Neural crest cell (in vitro differentiated cells): ENCODE measurements at regions not wholly inside any gene's neighbourhood (a gene's known extent, or its start where the extent isn't known, plus 50 kb on each side); places are given as distances from the start of the nearest gene placed in this dataset.

ENCODE experiments used
- DNase-seq: peaks from one replicate; pipeline ENCODE4 v3.0.0; 2021; ENCODE audit warnings: low read depth, mixed read lengths, low spot score
- H3K27ac Mint-ChIP-seq: one replicate; pipeline ENCODE4 v1.8.0; 2021; ENCODE audit warnings: mild to moderate bottlenecking, mixed read lengths; ENCODE audit not compliant: unreplicated experiment
- H3K27me3 Mint-ChIP-seq: 2 replicates; pipeline ENCODE4 v1.8.0; 2021; ENCODE audit warnings: low read depth, mild to moderate bottlenecking, mixed read lengths
- H3K36me3 Mint-ChIP-seq: 2 replicates; pipeline ENCODE4 v1.8.0; 2021; ENCODE audit warnings: low read depth, mild to moderate bottlenecking, mixed read lengths
- H3K4me1 Mint-ChIP-seq: 2 replicates; pipeline ENCODE4 v1.8.0; 2021; ENCODE audit warnings: mixed read lengths
- H3K4me3 Mint-ChIP-seq: one replicate; pipeline ENCODE4 v1.8.0; 2021; ENCODE audit warnings: mild to moderate bottlenecking, mixed read lengths
- H3K9me3 Mint-ChIP-seq: 2 replicates; pipeline ENCODE4 v1.8.0; 2021; ENCODE audit warnings: mixed read lengths
- TF ChIP-seq, protein P1 (sequence below): fragments of 200-600 bp; sonication (generic); conservative IDR thresholded peaks from 2 replicates; pipeline ENCODE4 v1.5.0; 2021; ENCODE audit warnings: antibody characterized with exemption, mild to moderate bottlenecking

DNA sequence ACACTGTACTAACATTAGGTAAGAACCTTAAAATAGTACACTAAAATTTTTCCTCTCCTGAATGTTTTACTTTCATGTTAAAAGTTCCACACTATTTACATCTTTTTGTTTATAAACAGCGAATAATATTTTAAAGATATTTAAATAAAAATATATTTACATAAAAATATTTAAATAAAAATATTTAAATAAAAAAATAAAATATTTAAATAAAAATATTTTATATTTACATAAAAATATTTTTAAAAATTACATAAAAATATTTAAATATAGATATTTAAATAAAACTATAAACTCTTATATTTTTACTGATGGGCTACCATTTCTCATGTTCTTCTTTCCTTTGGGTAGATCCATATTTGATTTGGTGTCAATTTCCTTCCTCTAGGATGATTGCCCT lies 619.0 kb downstream of the ANKRD7 start:
- no peak overlapping the region for H3K4me3 Mint-ChIP-seq
- H3K36me3 Mint-ChIP-seq, result no peaks in the 10 kb centered on the region
- no peak for DNase-seq
- no peaks in the 10 kb centered on the region for H3K4me1 Mint-ChIP-seq
- no peak overlapping the region for H3K27ac Mint-ChIP-seq
- TF ChIP-seq, protein P1, sequence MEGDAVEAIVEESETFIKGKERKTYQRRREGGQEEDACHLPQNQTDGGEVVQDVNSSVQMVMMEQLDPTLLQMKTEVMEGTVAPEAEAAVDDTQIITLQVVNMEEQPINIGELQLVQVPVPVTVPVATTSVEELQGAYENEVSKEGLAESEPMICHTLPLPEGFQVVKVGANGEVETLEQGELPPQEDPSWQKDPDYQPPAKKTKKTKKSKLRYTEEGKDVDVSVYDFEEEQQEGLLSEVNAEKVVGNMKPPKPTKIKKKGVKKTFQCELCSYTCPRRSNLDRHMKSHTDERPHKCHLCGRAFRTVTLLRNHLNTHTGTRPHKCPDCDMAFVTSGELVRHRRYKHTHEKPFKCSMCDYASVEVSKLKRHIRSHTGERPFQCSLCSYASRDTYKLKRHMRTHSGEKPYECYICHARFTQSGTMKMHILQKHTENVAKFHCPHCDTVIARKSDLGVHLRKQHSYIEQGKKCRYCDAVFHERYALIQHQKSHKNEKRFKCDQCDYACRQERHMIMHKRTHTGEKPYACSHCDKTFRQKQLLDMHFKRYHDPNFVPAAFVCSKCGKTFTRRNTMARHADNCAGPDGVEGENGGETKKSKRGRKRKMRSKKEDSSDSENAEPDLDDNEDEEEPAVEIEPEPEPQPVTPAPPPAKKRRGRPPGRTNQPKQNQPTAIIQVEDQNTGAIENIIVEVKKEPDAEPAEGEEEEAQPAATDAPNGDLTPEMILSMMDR, result no peak
- no peaks in the 10 kb centered on the region for H3K27me3 Mint-ChIP-seq
- H3K9me3 Mint-ChIP-seq, result peaks cover 6% of the 10 kb centered on the region

DNA sequence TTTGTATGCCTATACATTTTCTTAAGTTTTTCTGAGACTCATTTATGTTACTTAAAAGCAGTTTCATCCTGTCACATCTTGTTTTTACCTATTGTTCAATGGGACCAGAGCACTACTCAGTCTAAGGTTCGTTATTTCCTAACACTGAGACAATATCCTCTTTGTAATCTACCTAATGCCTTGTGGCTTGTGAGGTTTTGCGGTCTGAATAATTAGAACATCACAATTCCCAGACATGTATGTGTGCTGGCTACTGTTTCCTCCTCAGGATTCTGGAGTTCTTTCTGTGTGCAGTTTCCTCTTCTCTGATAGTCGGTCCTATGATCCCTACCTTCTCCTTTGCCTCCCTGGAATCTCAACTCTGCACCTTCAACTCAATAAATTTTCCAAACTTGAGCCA lies 620.2 kb downstream of the ANKRD7 start:
- Mint-ChIP-seq H3K9me3 (peaks cover 4% of the 10 kb centered on the region), H3K4me1 (no peaks in the 10 kb centered on the region), H3K4me3 (no peak overlapping the region), H3K36me3 (no peaks in the 10 kb centered on the region), H3K27ac (no peak overlapping the region), H3K27me3 (no peaks in the 10 kb centered on the region)
- no peak for DNase-seq
- TF ChIP-seq, protein P1, result no peak

DNA sequence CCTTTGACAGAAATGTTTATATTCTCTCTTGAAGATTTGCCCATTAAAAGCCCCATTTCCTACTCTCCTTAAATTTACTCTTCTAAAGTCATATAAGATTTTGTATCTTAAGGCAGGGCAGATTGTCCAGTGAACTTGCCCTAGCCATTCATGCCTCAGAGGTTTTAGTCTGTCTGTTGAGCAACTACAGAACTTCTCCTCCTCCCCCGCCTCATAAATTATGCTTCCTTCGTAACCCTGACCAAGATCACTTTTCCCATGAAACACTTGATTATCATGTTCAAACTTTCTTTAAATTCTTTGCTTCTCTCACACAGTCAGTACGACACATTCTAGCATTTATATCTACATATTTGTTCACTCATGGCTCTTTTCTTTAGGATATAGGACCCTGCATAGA lies 621.3 kb downstream of the ANKRD7 start:
- Mint-ChIP-seq H3K4me1 (no peaks in the 10 kb centered on the region), H3K36me3 (no peaks in the 10 kb centered on the region), H3K4me3 (no peak overlapping the region), H3K27ac (no peak overlapping the region), H3K9me3 (no peaks in the 10 kb centered on the region), H3K27me3 (no peaks in the 10 kb centered on the region)
- TF ChIP-seq, protein P1, result no peak
- DNase-seq, result no peak

DNA sequence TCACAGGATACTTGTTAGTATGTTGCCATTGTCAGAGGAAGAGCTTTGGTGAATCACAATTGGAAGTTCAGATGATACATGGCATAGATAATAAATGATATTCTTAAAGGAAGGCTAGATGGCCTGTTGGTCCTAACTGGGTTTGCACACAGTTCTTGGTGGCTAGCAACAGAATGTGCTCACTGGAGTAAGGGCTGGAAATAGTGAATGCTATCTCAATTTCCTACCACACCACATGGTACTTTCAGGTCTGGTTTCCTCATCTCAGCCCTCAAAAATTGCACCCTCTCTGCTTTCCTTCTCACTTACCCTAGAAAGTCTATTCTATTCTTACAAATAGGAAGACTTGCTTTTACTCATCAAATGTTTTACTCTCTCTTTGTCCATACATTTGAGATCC lies 622.5 kb downstream of the ANKRD7 start:
- Mint-ChIP-seq H3K4me3 (no peak overlapping the region), H3K27me3 (no peaks in the 10 kb centered on the region), H3K4me1 (no peaks in the 10 kb centered on the region), H3K36me3 (no peaks in the 10 kb centered on the region), H3K27ac (no peak overlapping the region), H3K9me3 (no peaks in the 10 kb centered on the region)
- no peak for DNase-seq
- TF ChIP-seq, protein P1, result no peak

DNA sequence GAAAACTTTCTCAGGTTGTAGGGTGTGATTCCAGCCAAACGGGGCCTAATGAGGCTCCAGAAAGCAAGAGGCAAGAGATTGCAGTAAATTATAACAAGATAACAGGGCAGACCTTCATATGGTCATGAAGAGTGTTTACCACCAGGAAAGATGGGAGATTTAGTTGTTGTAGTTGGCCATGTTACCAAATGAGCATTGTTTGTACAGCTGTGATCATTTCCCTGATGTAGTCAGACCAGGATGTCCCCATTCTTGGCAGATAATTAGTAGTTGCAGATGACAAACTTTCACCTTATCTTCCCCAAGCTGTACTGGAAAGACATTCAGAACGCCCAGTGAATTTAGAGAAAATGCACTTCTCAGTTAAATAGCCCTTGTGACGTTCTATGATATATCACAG lies 630.8 kb downstream of the ANKRD7 start:
- H3K36me3 Mint-ChIP-seq, result no peaks in the 10 kb centered on the region
- TF ChIP-seq, protein P1, result no peak
- no peak for DNase-seq
- H3K4me3 Mint-ChIP-seq, result no peak overlapping the region
- no peaks in the 10 kb centered on the region for H3K27me3 Mint-ChIP-seq
- peaks cover 2% of the 10 kb centered on the region for H3K9me3 Mint-ChIP-seq
- no peak overlapping the region for H3K27ac Mint-ChIP-seq
- H3K4me1 Mint-ChIP-seq, result no peaks in the 10 kb centered on the region

DNA sequence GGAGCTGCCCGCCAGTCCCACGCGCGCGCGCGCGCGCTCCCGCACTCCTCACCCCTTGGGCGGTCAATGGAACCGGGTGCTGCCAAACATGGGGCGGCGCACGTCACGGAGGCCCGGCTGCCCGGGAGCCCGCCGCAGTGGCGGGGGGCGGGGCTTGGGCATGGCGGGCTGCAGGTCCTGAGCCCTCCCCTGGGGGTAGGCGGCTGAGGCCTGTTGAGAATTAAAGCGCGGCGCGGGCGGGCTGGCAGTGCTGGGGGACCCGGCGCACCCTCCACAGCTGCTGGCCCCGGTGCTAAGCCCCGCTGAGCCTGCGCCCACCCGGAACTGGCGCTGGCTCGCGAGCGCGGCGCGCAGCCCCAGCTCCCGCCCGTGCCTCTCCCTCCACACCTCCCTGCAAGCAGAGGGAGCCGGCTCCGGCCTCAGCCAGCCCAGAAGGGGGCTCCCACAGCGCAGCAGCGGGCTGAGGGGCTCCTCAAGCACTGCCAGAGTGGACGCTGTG lies 634.2 kb downstream of the ANKRD7 start:
- DNase-seq, result no peak
- peaks cover 2% of the 10 kb centered on the region for H3K9me3 Mint-ChIP-seq
- H3K27me3 Mint-ChIP-seq, result no peaks in the 10 kb centered on the region
- no peaks in the 10 kb centered on the region for H3K4me1 Mint-ChIP-seq
- no peak overlapping the region for H3K4me3 Mint-ChIP-seq
- no peaks in the 10 kb centered on the region for H3K36me3 Mint-ChIP-seq
- no peak overlapping the region for H3K27ac Mint-ChIP-seq
- TF ChIP-seq, protein P1, result no peak
